DOHH2 (cell line): ENCODE measurements at regions not wholly inside any gene's neighbourhood (a gene's known extent, or its start where the extent isn't known, plus 50 kb on each side); places are given as distances from the start of the nearest gene placed in this dataset.
A peak's percentile ranks its signal among the peaks of the same experiment; 100 is the strongest.

Experiments used
- H3F3A ChIP-seq: fragments of 200-600 bp; sonication (generic), shearing (Covaris generic); 2 replicates; pipeline ENCODE4 v1.6.0; 2016; ENCODE audit warnings: antibody characterized with exemption, mild to moderate bottlenecking; ENCODE audit not compliant: control insufficient read depth, insufficient read depth
- H3K27ac ChIP-seq: fragments of 200-600 bp; sonication (generic); 2 replicates; pipeline ENCODE4 v1.5.1; 2014; ENCODE audit warnings: low read depth, mild to moderate bottlenecking, low read length, moderate library complexity
- H3K27me3 ChIP-seq: fragments of 200-600 bp; sonication (generic); 2 replicates; pipeline ENCODE4 v1.6.1; 2014; ENCODE audit warnings: mild to moderate bottlenecking, low read length, mixed read lengths; ENCODE audit not compliant: control insufficient read depth
- H3K36me3 ChIP-seq: fragments of 200-600 bp; sonication (generic); 2 replicates; pipeline ENCODE4 v1.6.1; 2014; ENCODE audit warnings: mild to moderate bottlenecking, low read length, moderate library complexity, mixed read lengths; ENCODE audit not compliant: control insufficient read depth
- H3K4me1 ChIP-seq: fragments of 200-600 bp; sonication (generic); 2 replicates; pipeline ENCODE4 v1.6.1; 2014; ENCODE audit warnings: mild to moderate bottlenecking, low read length, mixed read lengths; ENCODE audit not compliant: control insufficient read depth
- H3K4me2 ChIP-seq: fragments of 200-600 bp; sonication (generic); 2 replicates; pipeline ENCODE4 v1.6.0; 2014; ENCODE audit warnings: mild to moderate bottlenecking, low read length, moderate library complexity
- H3K4me3 ChIP-seq: fragments of 200-600 bp; sonication (generic); 2 replicates; pipeline ENCODE4 v1.5.1; 2014; ENCODE audit warnings: mild to moderate bottlenecking, low read length, mixed read lengths
- H3K79me2 ChIP-seq: fragments of 200-600 bp; sonication (generic); 2 replicates; pipeline ENCODE4 v1.6.1; 2014; ENCODE audit warnings: mild to moderate bottlenecking, low read length, mixed read lengths; ENCODE audit not compliant: control insufficient read depth
- H3K9me2 ChIP-seq: fragments of 200-600 bp; sonication (generic); replicated peaks from 2 replicates; pipeline ENCODE4 v1.6.1; 2014; ENCODE audit warnings: mild to moderate bottlenecking, low read length, mixed read lengths; ENCODE audit not compliant: control insufficient read depth
- H3K9me3 ChIP-seq: fragments of 200-600 bp; sonication (generic); 2 replicates; pipeline ENCODE4 v1.6.1; 2014; ENCODE audit warnings: antibody characterized with exemption, low read length, mixed read lengths; ENCODE audit not compliant: control insufficient read depth, insufficient read depth
- H4K20me1 ChIP-seq: fragments of 200-600 bp; sonication (generic); 2 replicates; pipeline ENCODE4 v1.6.0; 2014; ENCODE audit warnings: low read depth, mild to moderate bottlenecking, antibody characterized with exemption, low read length, moderate library complexity; ENCODE audit not compliant: control insufficient read depth, insufficient read depth
- CTCF ChIP-seq: fragments of 200-600 bp; sonication (generic); IDR thresholded peaks from one replicate; pipeline ENCODE4 v1.5.1; 2014; ENCODE audit warnings: antibody characterized with exemption, mild to moderate bottlenecking, low read depth, low read length; ENCODE audit not compliant: poor library complexity, severe bottlenecking
- EZH2phosphoT487 ChIP-seq: fragments of 200-600 bp; sonication (generic); IDR thresholded peaks from 2 replicates; pipeline ENCODE4 v1.6.1; 2017; ENCODE audit warnings: borderline replicate concordance, mild to moderate bottlenecking, antibody characterized with exemption, low read length, moderate library complexity, mixed read lengths

GRCh38 chr2:64283641-64284361, 139.6 kb upstream of the PELI1 start:
- Histone ChIP-seq H3F3A (no peaks in the 10 kb centered on the region), H3K4me1 (peaks cover 27% of the 10 kb centered on the region), H3K79me2 (no peaks in the 10 kb centered on the region), H4K20me1 (no peaks in the 10 kb centered on the region), H3K9me2 (no peaks in the 10 kb centered on the region), H3K9me3 (no peaks in the 10 kb centered on the region), H3K27ac (peak overlapping the region; percentile 42), H3K27me3 (no peaks in the 10 kb centered on the region), H3K36me3 (no peaks in the 10 kb centered on the region), H3K4me2 (peak overlapping the region; percentile 77), H3K4me3 (peak overlapping the region; percentile 61)
- TF ChIP-seq EZH2phosphoT487 (no peak), CTCF (no peak)

- H3K36me3 ChIP-seq: no peaks in the 10 kb centered on the region
- H3K27ac ChIP-seq: no peak overlapping the region
- H3K27me3 ChIP-seq: no peaks in the 10 kb centered on the region
- H3K9me3 ChIP-seq: no peaks in the 10 kb centered on the region
- no peak overlapping the region for H3K4me3 ChIP-seq
- H3K9me2 ChIP-seq: no peaks in the 10 kb centered on the region
- no peaks in the 10 kb centered on the region for H3K79me2 ChIP-seq
- H4K20me1 ChIP-seq: no peaks in the 10 kb centered on the region
- no peaks in the 10 kb centered on the region for H3F3A ChIP-seq
- peaks cover 29% of the 10 kb centered on the region for H3K4me1 ChIP-seq
- TF ChIP-seq CTCF: no peak
- no peak for TF ChIP-seq EZH2phosphoT487
- no peak overlapping the region for H3K4me2 ChIP-seq
Observed at GRCh38 chr2:64284751-64285150, 140.5 kb upstream of the PELI1 start.

- peaks cover 29% of the 10 kb centered on the region for H3K4me1 ChIP-seq
- H3K4me2 ChIP-seq: no peak overlapping the region
- no peaks in the 10 kb centered on the region for H3K9me2 ChIP-seq
- no peaks in the 10 kb centered on the region for H3K27me3 ChIP-seq
- H3K36me3 ChIP-seq: no peaks in the 10 kb centered on the region
- no peaks in the 10 kb centered on the region for H4K20me1 ChIP-seq
- no peak overlapping the region for H3K4me3 ChIP-seq
- no peaks in the 10 kb centered on the region for H3K9me3 ChIP-seq
- no peak overlapping the region for H3K27ac ChIP-seq
- no peaks in the 10 kb centered on the region for H3F3A ChIP-seq
- H3K79me2 ChIP-seq: no peaks in the 10 kb centered on the region
- no peak for TF ChIP-seq EZH2phosphoT487
- TF ChIP-seq CTCF: no peak
Observed at GRCh38 chr2:64287202-64287740, 143.1 kb upstream of the PELI1 start.
